ACC112 (cell line): ENCODE measurements at regions not wholly inside any gene's neighbourhood (a gene's known extent, or its start where the extent isn't known, plus 50 kb on each side); places are given as distances from the start of the nearest gene placed in this dataset.
A peak's percentile ranks its signal among the peaks of the same experiment; 100 is the strongest.
"Not testable (repeated sequence)": the region's sequence is repeated elsewhere in the genome, so short reads cannot be mapped to it uniquely, and the experiment has no call there.

Source experiments
- H2AFZ ChIP-seq: fragments of 200-600 bp; sonication (generic); one replicate; pipeline ENCODE4 v1.6.0; 2017; ENCODE audit warnings: antibody characterized with exemption, low read length; ENCODE audit not compliant: unreplicated experiment
- H3K27ac ChIP-seq: fragments of 200-600 bp; sonication (generic); 2 replicates; pipeline ENCODE4 v1.5.1; 2014; ENCODE audit warnings: low read depth, mild to moderate bottlenecking, antibody characterized with exemption, low read length, moderate library complexity
- H3K27me3 ChIP-seq: fragments of 200-600 bp; sonication (generic); 2 replicates; pipeline ENCODE4 v1.6.1; 2014; ENCODE audit warnings: mild to moderate bottlenecking, antibody characterized with exemption, low read length, moderate library complexity, mixed read lengths; ENCODE audit not compliant: insufficient read depth
- H3K36me3 ChIP-seq: fragments of 200-600 bp; sonication (generic); 2 replicates; pipeline ENCODE4 v1.6.1; 2016; ENCODE audit warnings: mild to moderate bottlenecking, antibody characterized with exemption, low read length, moderate library complexity, mixed read lengths; ENCODE audit not compliant: insufficient read depth
- H3K4me1 ChIP-seq: fragments of 200-600 bp; sonication (generic); one replicate; pipeline ENCODE4 v1.6.1; 2016; ENCODE audit warnings: low read length, mixed read lengths; ENCODE audit not compliant: insufficient read depth, unreplicated experiment, control insufficient read depth
- H3K4me3 ChIP-seq: fragments of 200-600 bp; sonication (generic); 2 replicates; pipeline ENCODE4 v1.5.1; 2014; ENCODE audit warnings: mild to moderate bottlenecking, low read depth, low read length
- H3K79me2 ChIP-seq: fragments of 200-600 bp; sonication (generic); one replicate; pipeline ENCODE4 v1.6.0; 2016; ENCODE audit warnings: low read length; ENCODE audit not compliant: control insufficient read depth, unreplicated experiment, insufficient read depth

DNA sequence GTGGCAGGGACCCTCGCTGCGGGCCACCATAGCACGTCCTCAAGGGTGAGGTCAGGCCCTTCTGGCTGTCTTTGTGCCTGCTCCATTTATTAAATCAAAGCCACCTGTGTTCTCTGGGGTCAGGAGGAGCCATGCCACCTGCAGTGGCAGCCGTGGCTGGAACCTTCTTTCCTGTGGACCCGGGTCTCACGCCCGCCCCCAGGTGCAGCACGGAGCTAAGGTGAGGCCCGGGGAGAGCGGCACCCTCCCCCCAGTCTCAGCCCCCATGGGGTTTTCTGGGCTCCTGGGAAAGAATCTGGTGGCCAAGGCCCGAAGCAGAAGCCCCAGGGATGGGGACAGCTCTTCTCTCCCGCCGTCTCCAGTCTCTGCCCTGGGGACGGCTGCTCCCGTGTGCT lies 195.4 kb downstream of the LAT start:
- not testable (repeated sequence) for H3K4me3 ChIP-seq, H3K27ac ChIP-seq, H2AFZ ChIP-seq, H3K27me3 ChIP-seq, H3K36me3 ChIP-seq, H3K4me1 ChIP-seq, H3K79me2 ChIP-seq

DNA sequence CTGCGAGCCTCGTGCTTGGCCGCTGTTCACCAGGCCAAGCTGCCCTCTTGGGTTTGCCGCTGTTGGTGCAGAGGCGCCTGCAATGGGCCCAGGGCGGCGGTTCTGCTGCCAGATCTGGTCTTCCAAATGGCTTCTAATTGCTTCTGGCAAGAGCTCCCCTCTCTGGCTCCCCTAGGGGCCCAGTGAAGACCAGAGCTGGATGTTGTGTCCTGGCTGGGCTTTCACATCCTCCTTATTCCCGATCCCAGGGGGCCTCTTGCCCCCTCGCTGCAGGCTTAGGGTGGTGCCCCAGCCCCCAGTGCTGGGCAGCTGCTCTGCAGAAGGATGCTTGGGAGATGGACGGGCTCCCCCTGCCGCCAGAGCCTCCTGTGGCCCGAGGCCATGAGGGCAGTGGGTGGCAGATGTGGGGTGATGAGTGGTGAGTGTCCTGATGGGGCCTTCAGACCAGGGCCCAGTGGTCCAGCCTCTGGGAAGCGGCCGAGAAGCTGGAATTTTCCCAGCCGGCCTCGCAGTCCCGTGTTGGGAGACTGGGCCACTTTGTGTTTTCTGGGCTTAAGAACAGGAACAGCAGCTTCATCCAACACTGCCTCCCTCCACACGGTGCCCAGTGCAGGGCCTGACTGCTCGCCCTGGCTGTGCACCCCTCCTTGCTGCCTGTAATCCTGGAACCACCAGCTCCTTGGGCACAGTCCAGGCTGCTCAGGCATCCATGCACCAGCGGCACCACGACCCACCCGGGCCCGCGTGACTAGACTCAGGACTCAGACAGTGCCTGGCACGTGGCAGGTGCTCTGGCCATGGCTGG lies 194.8 kb downstream of the LAT start:
- not testable (repeated sequence) for H3K36me3 ChIP-seq, H3K4me3 ChIP-seq, H3K79me2 ChIP-seq, H3K4me1 ChIP-seq, H3K27me3 ChIP-seq, H2AFZ ChIP-seq
- H3K27ac ChIP-seq = peak overlapping the region; percentile 71

DNA sequence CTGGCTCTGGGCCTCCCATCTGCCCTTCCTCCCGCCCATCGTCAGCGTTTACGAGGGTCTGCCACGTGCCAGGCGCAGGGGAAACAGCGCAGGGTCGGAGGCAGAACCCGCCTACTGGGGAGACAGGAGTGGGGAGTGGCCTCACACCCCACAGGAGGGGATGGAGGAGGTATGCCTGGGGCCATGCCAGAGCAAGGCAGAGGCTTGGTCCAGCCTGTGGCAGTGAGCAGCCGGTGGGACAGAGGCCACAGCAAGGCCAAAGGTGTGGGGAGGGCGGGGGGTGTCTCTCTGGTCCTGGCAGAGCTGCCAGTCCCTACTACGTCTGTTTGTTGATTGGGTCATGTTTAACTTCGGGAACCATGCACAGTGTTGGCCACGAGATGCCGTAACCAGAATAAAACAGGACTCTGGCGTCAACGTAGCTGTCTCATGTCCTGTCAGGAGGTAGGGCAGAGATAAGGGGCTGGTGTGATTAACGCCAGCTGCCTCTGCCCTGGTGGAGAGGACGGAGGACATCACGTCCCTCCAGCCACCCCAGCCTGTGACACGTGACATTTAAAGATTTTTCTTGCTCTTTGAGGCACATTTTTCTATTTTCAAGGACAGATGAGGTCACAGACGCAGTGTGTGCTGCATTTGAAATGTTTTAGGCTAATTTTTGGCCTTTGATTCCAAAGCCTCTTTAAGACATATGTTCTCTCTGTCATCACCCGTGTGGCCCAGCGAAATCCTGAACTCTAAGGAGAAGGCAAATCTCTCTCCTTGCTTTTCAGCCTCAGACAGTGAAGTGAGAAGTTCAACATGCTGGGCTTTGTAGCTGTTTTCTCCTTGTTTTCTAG lies 193.3 kb downstream of the LAT start:
- not testable (repeated sequence) for H2AFZ ChIP-seq, H3K4me3 ChIP-seq, H3K4me1 ChIP-seq, H3K36me3 ChIP-seq, H3K79me2 ChIP-seq, H3K27me3 ChIP-seq
- peak overlapping the region; percentile 77 for H3K27ac ChIP-seq

DNA sequence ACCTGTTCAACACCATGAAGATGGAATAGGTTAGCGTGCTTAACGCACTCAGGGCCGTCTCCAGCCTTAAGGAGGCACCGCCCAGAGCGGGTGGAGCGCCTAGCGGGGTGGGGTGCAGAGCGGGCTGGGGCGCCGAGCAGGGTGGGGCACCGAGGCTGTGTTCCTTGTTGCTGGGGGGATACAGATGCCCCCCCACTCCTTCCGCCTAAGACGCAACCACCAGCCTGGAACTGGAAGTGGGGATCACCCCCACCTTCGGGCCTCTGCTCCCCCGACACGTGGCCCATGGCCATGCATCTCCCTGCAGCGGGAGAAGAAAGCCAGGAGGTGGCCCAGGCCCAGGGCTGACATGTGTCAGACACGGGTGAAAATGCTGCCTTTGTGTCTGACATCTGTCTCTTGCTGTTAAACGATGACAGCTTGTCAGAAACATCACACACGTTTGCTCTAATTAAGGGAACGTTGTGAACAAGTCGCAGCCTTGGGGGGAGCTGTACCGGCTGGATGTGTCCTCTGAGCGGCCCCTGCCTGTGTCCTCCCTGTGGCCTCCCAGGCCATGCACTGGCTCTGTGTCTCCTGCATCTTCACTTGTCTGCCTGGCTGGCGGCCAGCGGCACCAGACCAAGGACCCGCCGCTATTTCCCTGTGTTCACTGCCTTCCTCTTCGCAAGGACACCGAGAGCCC lies 192.5 kb downstream of the LAT start:
- not testable (repeated sequence) for H3K27ac ChIP-seq, H3K4me3 ChIP-seq, H3K27me3 ChIP-seq, H3K4me1 ChIP-seq, H3K36me3 ChIP-seq, H3K79me2 ChIP-seq, H2AFZ ChIP-seq

DNA sequence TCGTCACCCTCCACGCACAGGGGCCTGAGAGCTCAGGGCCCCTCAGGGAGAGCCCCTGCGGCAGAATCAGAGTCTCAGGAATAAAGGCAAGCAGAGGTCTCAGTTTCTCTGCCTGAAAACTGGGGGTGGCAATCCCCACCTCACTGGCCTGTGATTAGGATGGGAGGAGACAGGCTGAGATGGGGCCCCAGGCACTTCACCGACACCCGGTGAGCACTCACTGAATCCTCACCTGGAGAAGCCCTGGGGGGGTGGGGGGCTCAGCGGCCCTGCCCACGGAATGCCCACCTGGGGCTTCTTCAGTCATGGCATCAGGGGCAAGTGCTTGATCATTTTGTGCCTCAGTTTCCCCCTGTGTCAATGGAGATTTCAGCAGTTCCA lies 192.0 kb downstream of the LAT start:
- not testable (repeated sequence) for H3K79me2 ChIP-seq

DNA sequence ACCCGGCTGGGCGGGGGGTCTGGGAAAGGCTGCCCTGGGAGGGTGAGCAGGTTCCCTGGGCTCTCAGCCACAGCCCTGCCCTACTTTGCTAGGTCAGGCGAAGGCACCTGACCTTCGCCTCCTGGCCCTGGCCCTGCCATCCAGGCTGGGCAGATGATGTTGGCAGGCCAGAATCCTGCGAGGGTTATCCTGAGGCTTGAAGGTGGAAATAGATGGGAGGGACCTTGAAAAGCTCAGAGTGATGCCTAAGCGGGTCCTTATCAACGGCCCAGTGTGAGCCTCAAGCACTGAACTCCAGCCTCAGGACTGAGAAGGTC lies 191.3 kb downstream of the LAT start:
- not testable (repeated sequence) for H3K36me3 ChIP-seq, H3K79me2 ChIP-seq, H3K4me1 ChIP-seq, H3K4me3 ChIP-seq, H2AFZ ChIP-seq, H3K27ac ChIP-seq, H3K27me3 ChIP-seq

More for the DNA sequence above, 192.0 kb downstream of the LAT start:
- H3K4me3 ChIP-seq, H2AFZ ChIP-seq, H3K36me3 ChIP-seq, H3K27ac ChIP-seq, H3K4me1 ChIP-seq, H3K27me3 ChIP-seq: not testable (repeated sequence)

DNA sequence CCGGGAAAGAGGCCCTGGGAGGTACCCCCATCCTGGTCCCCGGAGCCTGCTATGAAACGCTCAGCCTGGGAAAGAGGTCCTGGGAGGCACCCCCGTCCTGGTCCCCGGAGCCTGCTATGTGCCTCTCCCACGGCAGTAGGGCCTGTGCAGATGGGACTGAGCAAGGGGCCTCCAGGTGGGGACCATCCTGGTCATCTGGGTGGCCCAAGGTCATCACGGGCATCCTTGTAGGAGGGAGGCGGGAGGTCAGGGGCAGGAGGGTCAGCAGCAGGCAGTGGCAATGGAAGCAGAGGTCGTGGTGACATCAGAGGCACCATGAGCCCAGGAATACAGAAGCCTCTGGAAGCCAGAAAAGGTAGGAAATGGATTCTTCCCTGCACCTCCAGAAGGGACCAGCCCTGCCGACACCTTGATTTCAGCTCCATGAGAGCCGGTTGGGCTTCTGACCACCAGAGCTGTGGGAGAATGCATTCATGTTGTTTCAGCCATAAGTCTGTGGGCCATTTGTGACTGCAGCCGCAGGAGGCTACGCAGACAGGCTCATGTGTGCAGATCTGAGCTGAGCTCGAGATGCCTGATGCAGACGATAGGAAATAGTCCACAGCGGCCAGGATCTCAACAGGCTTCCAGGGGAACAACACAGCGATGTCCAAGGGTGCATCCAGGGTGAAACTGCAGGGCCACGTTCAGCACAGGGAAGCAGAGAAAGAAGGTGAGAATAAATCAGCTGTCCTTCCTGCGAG lies 190.7 kb downstream of the LAT start:
- H3K4me3 ChIP-seq, H3K4me1 ChIP-seq, H3K27me3 ChIP-seq: not testable (repeated sequence)

DNA sequence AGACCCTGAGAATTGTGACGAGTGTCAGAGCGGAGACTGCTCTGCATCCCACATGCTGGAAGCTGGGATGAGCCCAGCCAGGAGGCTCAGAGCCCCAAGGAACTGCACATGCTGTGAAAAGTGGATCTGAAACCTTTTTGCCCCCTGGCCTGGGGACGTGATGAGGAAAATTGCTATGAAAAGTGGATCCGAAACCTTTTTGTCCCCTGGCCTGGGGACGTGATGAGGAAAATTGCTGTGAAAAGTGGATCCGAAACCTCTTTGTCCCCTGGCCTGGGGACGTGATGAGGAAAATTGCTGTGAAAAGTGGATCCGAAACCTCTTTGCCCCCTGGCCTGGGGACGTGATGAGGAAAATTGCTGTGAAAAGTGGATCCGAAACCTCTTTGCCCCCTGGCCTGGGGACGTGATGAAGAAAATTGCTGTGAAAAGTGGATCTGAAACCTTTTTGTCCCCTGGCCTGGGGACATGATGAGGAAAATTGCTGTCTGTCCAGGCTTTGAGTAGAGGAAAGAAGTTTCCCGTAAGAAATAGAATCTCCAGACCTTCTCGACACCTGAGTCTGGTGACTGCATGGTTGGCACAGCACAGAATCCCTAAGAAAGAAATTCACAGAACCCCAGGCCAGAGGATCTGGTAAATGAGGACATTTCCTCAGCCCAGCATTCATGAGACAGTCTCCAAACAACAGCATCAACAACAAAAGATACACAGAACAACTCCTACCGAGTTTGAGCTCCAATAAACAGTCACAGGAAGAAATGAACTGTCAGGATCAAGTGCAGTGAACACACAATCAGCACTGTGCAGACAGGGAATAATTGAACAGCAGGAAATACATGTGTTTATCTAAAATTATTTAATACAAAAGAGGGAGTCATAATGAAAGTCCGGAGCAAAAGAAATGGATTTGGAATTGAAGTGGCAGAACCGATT lies 188.8 kb downstream of the LAT start:
- not testable (repeated sequence) for H3K27me3 ChIP-seq, H3K4me3 ChIP-seq, H2AFZ ChIP-seq, H3K4me1 ChIP-seq, H3K27ac ChIP-seq, H3K36me3 ChIP-seq, H3K79me2 ChIP-seq

More for the DNA sequence above, 190.7 kb downstream of the LAT start:
- H3K79me2 ChIP-seq, H3K27ac ChIP-seq, H2AFZ ChIP-seq, H3K36me3 ChIP-seq: not testable (repeated sequence)

DNA sequence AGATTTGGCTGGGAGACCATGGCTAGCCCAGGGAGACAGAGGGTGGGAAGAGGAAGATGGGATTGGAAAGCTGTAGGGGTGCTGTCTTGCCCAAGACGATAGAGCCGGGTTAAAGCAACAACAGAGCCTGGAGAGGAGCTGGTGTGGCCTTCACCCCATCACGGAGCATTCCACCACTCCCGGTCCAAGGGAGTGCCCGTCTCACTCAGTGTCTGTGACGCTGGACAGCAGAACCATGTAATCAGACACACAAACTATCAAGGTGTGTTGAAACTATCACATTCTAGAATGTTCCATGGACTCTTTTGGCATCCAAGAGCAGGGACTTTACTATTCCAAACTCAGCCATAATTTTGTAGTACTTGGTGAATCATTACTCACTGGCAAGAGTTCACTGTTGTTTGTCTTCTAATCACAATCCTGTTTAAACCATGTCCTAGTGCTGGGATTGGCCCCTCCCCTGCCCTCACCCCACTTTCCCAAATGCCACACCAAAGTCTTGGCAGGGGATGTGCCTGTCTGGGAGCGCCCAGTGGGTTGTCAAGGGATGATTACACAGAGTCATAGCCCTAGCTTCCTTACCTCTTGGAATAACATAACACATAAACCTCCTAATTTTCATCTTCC lies 187.4 kb downstream of the LAT start:
- not testable (repeated sequence) for H3K79me2 ChIP-seq, H3K4me1 ChIP-seq, H3K36me3 ChIP-seq, H3K27ac ChIP-seq, H3K27me3 ChIP-seq, H2AFZ ChIP-seq, H3K4me3 ChIP-seq
